ENCODE measurements at regions not wholly inside any gene's neighbourhood (a gene's known extent, or its start where the extent isn't known, plus 50 kb on each side); places are given as distances from the start of the nearest gene placed in this dataset.

DNA sequence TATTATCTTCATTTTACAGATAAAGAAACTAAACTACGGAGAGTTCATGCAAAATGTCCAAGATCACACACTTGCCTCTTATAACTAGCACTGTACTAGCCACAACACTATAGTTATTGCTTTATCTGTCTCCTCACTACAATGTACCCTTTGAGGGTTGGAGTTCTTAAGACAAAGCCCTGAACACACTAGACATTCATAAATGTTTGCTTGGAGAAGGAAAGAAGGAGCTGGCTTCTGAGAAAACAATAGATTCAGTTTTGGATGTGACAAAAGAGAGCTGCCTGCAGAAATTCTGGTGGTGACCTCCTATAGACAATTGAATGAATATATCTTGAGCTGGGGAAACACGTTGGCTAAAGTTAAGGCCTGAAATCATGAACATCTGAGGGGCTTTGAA, 169.9 kb upstream of the ARHGEF26 start:
- no peak for TF ChIP-seq POLR2AphosphoS5 (IDR thresholded peaks at IDR 0.05; ENCODE audit: low read depth, low read length)
- no peak for TF ChIP-seq SP1 (IDR thresholded peaks at IDR 0.05; ENCODE audit: low read depth)
- TF ChIP-seq ZFX (IDR thresholded peaks at IDR 0.05), result no peak
- no peak for TF ChIP-seq EGR1 (IDR thresholded peaks at IDR 0.05; ENCODE audit: low read depth)
- no peak for TF ChIP-seq CBX3 (IDR thresholded peaks at IDR 0.05; ENCODE audit: low read depth)
- TF ChIP-seq SIN3A (IDR thresholded peaks at IDR 0.05; ENCODE audit: low read depth), result no peak
- TF ChIP-seq FOSL1 (IDR thresholded peaks at IDR 0.05; ENCODE audit: low read depth), result no peak
- no peak for TF ChIP-seq TCF7L2 (IDR thresholded peaks at IDR 0.05; ENCODE audit: borderline replicate concordance, extremely low read depth, insufficient read depth, insufficient read length)
- TF ChIP-seq EZH2phosphoT487 (IDR thresholded peaks at IDR 0.05; ENCODE audit: borderline replicate concordance), result no peak
- TF ChIP-seq EZH2 (IDR thresholded peaks at IDR 0.05), result no peak
- no peak for TF ChIP-seq POLR2A (IDR thresholded peaks at IDR 0.05; ENCODE audit: borderline replicate concordance, extremely low read depth, insufficient read depth, insufficient read length)
- TF ChIP-seq, protein P1, sequence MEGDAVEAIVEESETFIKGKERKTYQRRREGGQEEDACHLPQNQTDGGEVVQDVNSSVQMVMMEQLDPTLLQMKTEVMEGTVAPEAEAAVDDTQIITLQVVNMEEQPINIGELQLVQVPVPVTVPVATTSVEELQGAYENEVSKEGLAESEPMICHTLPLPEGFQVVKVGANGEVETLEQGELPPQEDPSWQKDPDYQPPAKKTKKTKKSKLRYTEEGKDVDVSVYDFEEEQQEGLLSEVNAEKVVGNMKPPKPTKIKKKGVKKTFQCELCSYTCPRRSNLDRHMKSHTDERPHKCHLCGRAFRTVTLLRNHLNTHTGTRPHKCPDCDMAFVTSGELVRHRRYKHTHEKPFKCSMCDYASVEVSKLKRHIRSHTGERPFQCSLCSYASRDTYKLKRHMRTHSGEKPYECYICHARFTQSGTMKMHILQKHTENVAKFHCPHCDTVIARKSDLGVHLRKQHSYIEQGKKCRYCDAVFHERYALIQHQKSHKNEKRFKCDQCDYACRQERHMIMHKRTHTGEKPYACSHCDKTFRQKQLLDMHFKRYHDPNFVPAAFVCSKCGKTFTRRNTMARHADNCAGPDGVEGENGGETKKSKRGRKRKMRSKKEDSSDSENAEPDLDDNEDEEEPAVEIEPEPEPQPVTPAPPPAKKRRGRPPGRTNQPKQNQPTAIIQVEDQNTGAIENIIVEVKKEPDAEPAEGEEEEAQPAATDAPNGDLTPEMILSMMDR (IDR thresholded peaks at IDR 0.05 in 2 of 3, conservative IDR thresholded peaks at IDR 0.05 in 1 of 3; ENCODE audit: borderline replicate concordance in 1 of 3, insufficient read depth in 1 of 3, low read depth in 2 of 3, low read length in 2 of 3), result no peak
- TF ChIP-seq ZBTB33 (IDR thresholded peaks at IDR 0.05; ENCODE audit: extremely low read depth, insufficient replicate concordance, low read length), result no peak
- no peak for TF ChIP-seq JUND (IDR thresholded peaks at IDR 0.05)
- no peak for TF ChIP-seq SRF (IDR thresholded peaks at IDR 0.05; ENCODE audit: low read depth)
- TF ChIP-seq ZNF274 (IDR thresholded peaks at IDR 0.05; ENCODE audit: low read depth, low read length), result no peak
- TF ChIP-seq ELF1 (IDR thresholded peaks at IDR 0.05; ENCODE audit: borderline replicate concordance, low read depth), result no peak
- no peak for TF ChIP-seq CEBPB (IDR thresholded peaks at IDR 0.05; ENCODE audit: low read depth)
- ATAC-seq (no peak), DNase-seq (ENCODE audit: low read depth, low spot score) (no peak)
- intact Hi-C loops (cut with micrococcal nuclease), result no loop called here
- Histone ChIP-seq H3K9me2 (ENCODE audit: insufficient read depth) (no peaks in the 10 kb centered on the region), H3K27me3 (ENCODE audit: insufficient read depth, low read length) (no peaks in the 10 kb centered on the region), H3K9me3 (ENCODE audit: control insufficient read depth in 1 of 2, insufficient read depth in 1 of 2, low read depth in 1 of 2, low read length in 2 of 2) (no peaks in the 10 kb centered on the region), H3K9ac (ENCODE audit: low read length) (no peak overlapping the region), H3K4me1 (ENCODE audit: control insufficient read depth in 1 of 2, insufficient read depth in 2 of 2, low read length in 2 of 2) (no peaks in the 10 kb centered on the region), H3K27ac (ENCODE audit: low read depth, low read length) (no peak overlapping the region), H3K79me2 (ENCODE audit: insufficient read depth, low read length) (no peaks in the 10 kb centered on the region), H3K36me3 (ENCODE audit: control insufficient read depth in 1 of 2, insufficient read depth in 2 of 2, low read length in 2 of 2) (no peaks in the 10 kb centered on the region), H2AFZ (ENCODE audit: low read depth, low read length, poor library complexity, severe bottlenecking) (no peak overlapping the region), H3K4me3 (replicated peaks in 1 of 2; ENCODE audit: low read depth in 1 of 2, low read length in 2 of 2) (no peak overlapping the region), H3K4me2 (ENCODE audit: low read length) (no peak overlapping the region), H4K20me1 (ENCODE audit: insufficient read depth) (no peaks in the 10 kb centered on the region)
- ChIA-PET POLR2A (no interaction called here), RAD21 (ENCODE audit: low non-redundant PET in 1 of 2, low total read pairs in 2 of 2, uncharacterized antibody in 2 of 2, unreplicated experiment in 2 of 2) (no interaction called here), CTCF (interaction anchor here (1.3 kb wide), 1 partner anchor 19 kb away, joined by 3 read pairs; no protein-coding TSS in a partner anchor)
- no TSS peak for BruUV-seq (replicated peaks)

All from HCT116 (cell line).